ENCODE measurements at regions not wholly inside any gene's neighbourhood (a gene's known extent, or its start where the extent isn't known, plus 50 kb on each side); places are given as distances from the start of the nearest gene placed in this dataset.
"Not testable (repeated sequence)": the region's sequence is repeated elsewhere in the genome, so short reads cannot be mapped to it uniquely, and the experiment has no call there.

GRCh38 chr9:2439957-2440356, 181.6 kb upstream of the VLDLR start:
- H3K36me3 ChIP-seq (ENCODE audit: low read depth) = no peaks in the 10 kb centered on the region
- H3K79me2 ChIP-seq (ENCODE audit: insufficient read depth) = no peaks in the 10 kb centered on the region
- H3K4me2 ChIP-seq (ENCODE audit: unreplicated experiment) = no peak overlapping the region
- no peaks in the 10 kb centered on the region for H4K20me1 ChIP-seq (ENCODE audit: insufficient read depth)
- no peak overlapping the region for H3K4me3 ChIP-seq
- H3K9me2 ChIP-seq (ENCODE audit: insufficient read depth) = no peaks in the 10 kb centered on the region
- DNase-seq = no peak
- TF ChIP-seq EZH2phosphoT487 (IDR thresholded peaks at IDR 0.05; ENCODE audit: insufficient read depth, low read depth) (no peak), EZH2 (IDR thresholded peaks at IDR 0.05; ENCODE audit: insufficient read depth, poor library complexity, severe bottlenecking) (no peak)
- H3K9me3 ChIP-seq (ENCODE audit: low read depth) = peaks cover 5% of the 10 kb centered on the region
- in situ Hi-C loops (cut with MboI) = no loop called here
- no peaks in the 10 kb centered on the region for H3K4me1 ChIP-seq (ENCODE audit: insufficient read depth)
- H3K27ac ChIP-seq = no peak overlapping the region
- H3F3A ChIP-seq (ENCODE audit: insufficient read depth) = no peaks in the 10 kb centered on the region
- no peak overlapping the region for H3K9ac ChIP-seq
- H2AFZ ChIP-seq = no peak overlapping the region
- 14 to 18% methylated on average over 3 of the region's 3 CpGs for WGBS, 2 experiments (ENCODE audit: low coverage in 1 of 2, low lambda C conversion rate in 2 of 2, missing lambda C conversion rate in 2 of 2)
- no peaks in the 10 kb centered on the region for H3K27me3 ChIP-seq (replicated peaks; ENCODE audit: insufficient read depth)

- 61 to 94% methylated on average over 1 of the region's 1 CpG for WGBS, 2 experiments (ENCODE audit: low coverage in 1 of 2, low lambda C conversion rate in 2 of 2, missing lambda C conversion rate in 2 of 2)
- DNase-seq; H3K4me1 ChIP-seq (ENCODE audit: insufficient read depth); H2AFZ ChIP-seq; H3K79me2 ChIP-seq (ENCODE audit: insufficient read depth); H3K9me3 ChIP-seq (ENCODE audit: low read depth); H3K9me2 ChIP-seq (ENCODE audit: insufficient read depth); H4K20me1 ChIP-seq (ENCODE audit: insufficient read depth); H3K27ac ChIP-seq; H3K4me2 ChIP-seq (ENCODE audit: unreplicated experiment); in situ Hi-C loops (cut with MboI); H3K36me3 ChIP-seq (ENCODE audit: low read depth); H3F3A ChIP-seq (ENCODE audit: insufficient read depth); H3K27me3 ChIP-seq (replicated peaks; ENCODE audit: insufficient read depth); H3K4me3 ChIP-seq; H3K9ac ChIP-seq: not testable (repeated sequence)
Measured at GRCh38 chr9:2443933-2444332, 177.7 kb upstream of the VLDLR start.

DNA sequence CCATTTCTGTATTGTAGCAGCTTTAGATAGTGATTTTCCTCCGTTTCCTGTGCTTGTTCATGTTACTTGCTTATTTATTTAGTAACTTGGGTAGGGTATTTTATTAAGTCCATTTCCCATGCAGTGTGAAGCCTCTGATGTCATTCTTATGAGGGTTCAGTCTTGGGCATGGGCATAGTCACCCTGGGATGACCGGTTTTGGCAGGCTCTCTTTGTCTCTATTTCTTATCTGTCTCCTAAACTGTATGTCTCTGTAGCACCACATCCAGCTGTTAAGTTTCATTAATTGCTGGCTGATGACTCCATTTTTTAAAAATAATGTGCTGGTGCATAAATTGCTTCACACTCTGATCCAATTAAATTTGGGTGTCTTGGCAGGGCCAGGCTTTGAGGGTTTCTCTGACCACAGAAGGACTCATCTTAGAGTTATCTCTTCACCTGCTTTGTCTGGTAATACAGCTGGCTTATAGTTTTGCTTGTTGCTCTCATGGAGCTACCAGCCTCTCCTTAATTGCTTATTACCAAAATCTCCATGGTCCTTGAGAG, 173.3 kb upstream of the VLDLR start:
- in situ Hi-C loops (cut with MboI) = no loop called here
- TF ChIP-seq EZH2phosphoT487 (IDR thresholded peaks at IDR 0.05; ENCODE audit: insufficient read depth, low read depth) (no peak), EZH2 (IDR thresholded peaks at IDR 0.05; ENCODE audit: insufficient read depth, poor library complexity, severe bottlenecking) (no peak)
- Histone ChIP-seq H3K9me3 (ENCODE audit: low read depth) (no peaks in the 10 kb centered on the region), H3F3A (ENCODE audit: insufficient read depth) (no peaks in the 10 kb centered on the region), H3K36me3 (ENCODE audit: low read depth) (no peaks in the 10 kb centered on the region), H3K9me2 (ENCODE audit: insufficient read depth) (no peaks in the 10 kb centered on the region), H3K27ac (no peak overlapping the region), H4K20me1 (ENCODE audit: insufficient read depth) (no peaks in the 10 kb centered on the region), H3K79me2 (ENCODE audit: insufficient read depth) (no peaks in the 10 kb centered on the region), H3K27me3 (replicated peaks; ENCODE audit: insufficient read depth) (no peaks in the 10 kb centered on the region), H3K4me1 (ENCODE audit: insufficient read depth) (no peaks in the 10 kb centered on the region), H3K9ac (no peak overlapping the region), H3K4me3 (no peak overlapping the region), H3K4me2 (ENCODE audit: unreplicated experiment) (no peak overlapping the region), H2AFZ (no peak overlapping the region)
- no peak for DNase-seq
- WGBS, 2 experiments (ENCODE audit: low coverage in 1 of 2, low lambda C conversion rate in 2 of 2, missing lambda C conversion rate in 2 of 2) = 43 to 50% methylated on average over 2 of the region's 2 CpGs

DNA sequence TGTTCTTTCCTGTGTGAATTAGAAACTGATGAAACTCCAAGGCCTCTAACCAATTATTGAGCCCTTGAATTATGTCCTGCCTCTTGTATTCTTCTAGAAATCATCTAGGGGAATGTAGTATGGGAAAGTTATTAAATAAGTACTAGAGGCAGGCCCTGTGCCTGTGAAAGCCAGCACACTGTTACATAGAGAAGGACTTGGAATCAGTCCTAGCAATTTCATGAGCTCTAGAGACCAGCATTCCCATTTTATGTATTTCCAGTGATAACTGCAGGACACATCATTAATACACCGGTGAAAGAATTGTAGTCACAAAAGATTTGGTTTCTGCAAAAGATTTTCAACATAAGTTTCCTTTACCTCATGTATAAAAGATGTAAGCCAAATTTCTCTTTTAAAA, 168.5 kb upstream of the VLDLR start:
- in situ Hi-C loops (cut with MboI) = no loop called here
- Histone ChIP-seq H3K36me3 (ENCODE audit: low read depth) (no peaks in the 10 kb centered on the region), H3K9me2 (ENCODE audit: insufficient read depth) (no peaks in the 10 kb centered on the region), H3K9me3 (ENCODE audit: low read depth) (no peaks in the 10 kb centered on the region), H3K4me3 (no peak overlapping the region), H3F3A (ENCODE audit: insufficient read depth) (no peaks in the 10 kb centered on the region), H3K4me2 (ENCODE audit: unreplicated experiment) (no peak overlapping the region), H3K4me1 (ENCODE audit: insufficient read depth) (no peaks in the 10 kb centered on the region), H3K79me2 (ENCODE audit: insufficient read depth) (no peaks in the 10 kb centered on the region), H2AFZ (no peak overlapping the region), H3K9ac (no peak overlapping the region), H3K27me3 (replicated peaks; ENCODE audit: insufficient read depth) (no peaks in the 10 kb centered on the region), H4K20me1 (ENCODE audit: insufficient read depth) (no peaks in the 10 kb centered on the region), H3K27ac (no peak overlapping the region)
- DNase-seq = no peak
- 69 to 94% methylated on average over 1 of the region's 1 CpG for WGBS, 2 experiments (ENCODE audit: low coverage in 1 of 2, low lambda C conversion rate in 2 of 2, missing lambda C conversion rate in 2 of 2)
- TF ChIP-seq EZH2 (IDR thresholded peaks at IDR 0.05; ENCODE audit: insufficient read depth, poor library complexity, severe bottlenecking) = no peak
- no peak for TF ChIP-seq EZH2phosphoT487 (IDR thresholded peaks at IDR 0.05; ENCODE audit: insufficient read depth, low read depth)

GRCh38 chr9:2453701-2454100, 167.9 kb upstream of the VLDLR start:
- Histone ChIP-seq H3K79me2 (ENCODE audit: insufficient read depth) (no peaks in the 10 kb centered on the region), H3K4me2 (ENCODE audit: unreplicated experiment) (no peak overlapping the region), H4K20me1 (ENCODE audit: insufficient read depth) (no peaks in the 10 kb centered on the region), H3K9me3 (ENCODE audit: low read depth) (no peaks in the 10 kb centered on the region), H3K4me3 (no peak overlapping the region), H3K27me3 (replicated peaks; ENCODE audit: insufficient read depth) (no peaks in the 10 kb centered on the region), H3K9me2 (ENCODE audit: insufficient read depth) (no peaks in the 10 kb centered on the region), H3K4me1 (ENCODE audit: insufficient read depth) (no peaks in the 10 kb centered on the region), H2AFZ (no peak overlapping the region), H3K36me3 (ENCODE audit: low read depth) (no peaks in the 10 kb centered on the region), H3K9ac (no peak overlapping the region), H3K27ac (no peak overlapping the region), H3F3A (ENCODE audit: insufficient read depth) (no peaks in the 10 kb centered on the region)
- TF ChIP-seq EZH2 (IDR thresholded peaks at IDR 0.05; ENCODE audit: insufficient read depth, poor library complexity, severe bottlenecking) = no peak
- TF ChIP-seq EZH2phosphoT487 (IDR thresholded peaks at IDR 0.05; ENCODE audit: insufficient read depth, low read depth) = no peak
- in situ Hi-C loops (cut with MboI) = no loop called here
- WGBS, 2 experiments (ENCODE audit: low coverage in 1 of 2, low lambda C conversion rate in 2 of 2, missing lambda C conversion rate in 2 of 2) = 71% methylated on average over 6 of the region's 6 CpGs
- DNase-seq = no peak

Data from GM23248 (cell line).